ENCODE measurements at regions not wholly inside any gene's neighbourhood (a gene's known extent, or its start where the extent isn't known, plus 50 kb on each side); places are given as distances from the start of the nearest gene placed in this dataset.

GRCh38 chr13:59538512-59538911 lies 625.2 kb downstream of the DIAPH3 start:
- no peak for FAIRE-seq
- no peak for DNase-seq (ENCODE audit: insufficient read length, low spot score)
- no peak for TF ChIP-seq CTCF (IDR thresholded peaks at IDR 0.05; ENCODE audit: insufficient read depth, missing control alignments)

DNA sequence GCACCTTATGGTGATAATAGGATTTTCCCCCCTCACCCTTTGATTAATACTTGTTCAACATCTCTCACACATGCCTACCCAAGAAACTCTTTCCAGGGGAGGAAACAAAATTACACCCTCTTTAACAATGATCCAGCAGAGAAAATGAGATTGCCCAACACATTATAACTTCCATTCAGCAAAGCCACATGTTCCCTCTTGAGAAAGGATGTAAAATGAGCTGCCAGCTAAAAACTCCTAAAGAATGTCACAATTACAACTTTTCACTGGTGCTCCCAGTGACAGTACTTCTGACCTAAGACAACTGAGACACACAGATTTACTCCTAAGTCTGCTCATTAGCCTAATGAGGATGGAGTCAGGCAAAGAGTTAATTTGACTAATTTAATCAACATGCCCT lies 621.4 kb downstream of the DIAPH3 start:
- TF ChIP-seq CTCF (IDR thresholded peaks at IDR 0.05; ENCODE audit: insufficient read depth, missing control alignments) = no peak
- FAIRE-seq (peak; percentile 77), DNase-seq (ENCODE audit: insufficient read length, low spot score) (no peak)

DNA sequence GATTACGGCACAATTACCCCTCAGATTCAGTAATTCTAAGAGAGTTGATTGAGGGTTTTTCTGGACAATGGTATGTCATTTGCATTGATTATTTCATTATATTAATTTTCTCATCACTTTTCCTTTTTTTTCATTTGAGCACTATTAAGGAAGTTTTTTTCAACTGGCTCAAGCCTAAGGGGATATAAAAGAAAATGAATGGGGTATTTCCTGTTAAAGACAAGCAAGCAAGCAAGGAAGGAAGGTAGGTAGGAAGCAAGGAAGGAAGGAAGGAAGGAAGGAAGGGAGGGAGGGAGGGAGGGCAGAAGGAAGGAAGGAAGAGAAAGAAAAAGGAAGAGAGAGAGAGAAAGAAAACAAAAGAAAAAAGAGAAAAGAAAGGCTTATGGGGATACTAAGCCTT lies 620.3 kb downstream of the DIAPH3 start:
- FAIRE-seq (no peak), DNase-seq (ENCODE audit: insufficient read length, low spot score) (no peak)
- TF ChIP-seq CTCF (IDR thresholded peaks at IDR 0.05; ENCODE audit: insufficient read depth, missing control alignments) = no peak

GRCh38 chr13:59545007-59545406 lies 618.7 kb downstream of the DIAPH3 start:
- FAIRE-seq = no peak
- no peak for DNase-seq (ENCODE audit: insufficient read length, low spot score)
- no peak for TF ChIP-seq CTCF (IDR thresholded peaks at IDR 0.05; ENCODE audit: insufficient read depth, missing control alignments)

GRCh38 chr13:59546178-59546577 lies 617.5 kb downstream of the DIAPH3 start:
- FAIRE-seq (no peak), DNase-seq (ENCODE audit: insufficient read length, low spot score) (no peak)
- no peak for TF ChIP-seq CTCF (IDR thresholded peaks at IDR 0.05; ENCODE audit: insufficient read depth, missing control alignments)

DNA sequence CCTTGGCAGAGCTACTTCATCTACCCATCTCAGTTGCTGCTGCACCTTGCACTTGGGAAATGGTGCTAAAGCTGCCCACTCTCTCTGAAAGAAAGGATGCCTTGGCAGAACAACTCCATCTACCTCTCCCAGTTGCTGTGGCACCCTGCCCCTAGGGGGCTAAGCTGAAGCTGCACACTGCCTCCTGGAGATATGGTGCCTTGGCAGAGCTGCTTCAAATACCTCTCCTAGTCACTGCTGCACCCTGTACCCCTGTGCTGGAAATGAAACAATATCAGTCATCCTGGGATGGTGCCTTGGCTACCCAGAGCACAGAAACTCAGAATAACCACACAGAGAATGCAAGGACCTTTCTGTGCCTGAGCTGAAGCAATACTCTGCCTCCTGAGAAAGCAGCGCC lies 615.8 kb downstream of the DIAPH3 start:
- no peak for DNase-seq (ENCODE audit: insufficient read length, low spot score)
- FAIRE-seq = no peak
- TF ChIP-seq CTCF (IDR thresholded peaks at IDR 0.05; ENCODE audit: insufficient read depth, missing control alignments) = no peak

- no peak for TF ChIP-seq CTCF (IDR thresholded peaks at IDR 0.05; ENCODE audit: insufficient read depth, missing control alignments)
- no peak for FAIRE-seq
- no peak for DNase-seq (ENCODE audit: insufficient read length, low spot score)
Observed at GRCh38 chr13:59562924-59563323, 600.8 kb downstream of the DIAPH3 start.
